IPS-20b (cell line): ENCODE measurements at regions not wholly inside any gene's neighbourhood (a gene's known extent, or its start where the extent isn't known, plus 50 kb on each side); places are given as distances from the start of the nearest gene placed in this dataset.

Experiments used
- H3K27ac ChIP-seq: one replicate; pipeline ENCODE4 v1.5.1; 2013; ENCODE audit warnings: low read length
- H3K27me3 ChIP-seq: 2 replicates; pipeline ENCODE4 v1.6.1; 2013; ENCODE audit warnings: mild to moderate bottlenecking, low read length, inconsistent platforms; ENCODE audit not compliant: insufficient read depth
- H3K36me3 ChIP-seq: 2 replicates; pipeline ENCODE4 v1.6.1; 2013; ENCODE audit warnings: low read depth, mild to moderate bottlenecking, inconsistent platforms, low read length, moderate library complexity; ENCODE audit not compliant: insufficient read depth
- H3K4me1 ChIP-seq: 2 replicates; pipeline ENCODE4 v1.6.1; 2013; ENCODE audit warnings: mild to moderate bottlenecking, control low read depth, inconsistent platforms, low read length, moderate library complexity; ENCODE audit not compliant: insufficient read depth
- H3K4me3 ChIP-seq: 2 replicates; pipeline ENCODE4 v1.5.1; 2013; ENCODE audit warnings: mild to moderate bottlenecking, low read length, inconsistent platforms
- H3K9ac ChIP-seq: 2 replicates; pipeline ENCODE4 v1.6.1; 2013; ENCODE audit warnings: low read depth, mild to moderate bottlenecking, inconsistent platforms, low read length, moderate library complexity
- H3K9me3 ChIP-seq: 2 replicates; pipeline ENCODE4 v1.6.1; 2013; ENCODE audit warnings: mild to moderate bottlenecking, low read depth, low read length, inconsistent platforms; ENCODE audit not compliant: insufficient read depth

- Histone ChIP-seq H3K4me3 (no peak overlapping the region), H3K27ac (no peak overlapping the region), H3K9ac (no peak overlapping the region), H3K27me3 (no peaks in the 10 kb centered on the region), H3K4me1 (no peaks in the 10 kb centered on the region), H3K9me3 (no peaks in the 10 kb centered on the region), H3K36me3 (no peaks in the 10 kb centered on the region)
Observed at GRCh38 chr4:60588556-60588955, 611.6 kb upstream of the ADGRL3 start.

- Histone ChIP-seq H3K27ac (no peak overlapping the region), H3K4me3 (no peak overlapping the region), H3K36me3 (no peaks in the 10 kb centered on the region), H3K4me1 (no peaks in the 10 kb centered on the region), H3K9ac (no peak overlapping the region), H3K9me3 (no peaks in the 10 kb centered on the region), H3K27me3 (no peaks in the 10 kb centered on the region)
Observed at GRCh38 chr4:60589425-60589824, 610.7 kb upstream of the ADGRL3 start.

- Histone ChIP-seq H3K27ac (no peak overlapping the region), H3K9ac (no peak overlapping the region), H3K36me3 (no peaks in the 10 kb centered on the region), H3K9me3 (no peaks in the 10 kb centered on the region), H3K27me3 (no peaks in the 10 kb centered on the region), H3K4me3 (no peak overlapping the region), H3K4me1 (no peaks in the 10 kb centered on the region)
Observed at GRCh38 chr4:60590116-60590515, 610.0 kb upstream of the ADGRL3 start.

GRCh38 chr4:60605646-60606354 is 594.3 kb upstream of the ADGRL3 start:
- no peaks in the 10 kb centered on the region for H3K9me3 ChIP-seq
- H3K4me3 ChIP-seq, result no peak overlapping the region
- no peak overlapping the region for H3K27ac ChIP-seq
- no peaks in the 10 kb centered on the region for H3K27me3 ChIP-seq
- H3K36me3 ChIP-seq, result no peaks in the 10 kb centered on the region
- H3K9ac ChIP-seq, result no peak overlapping the region
- no peaks in the 10 kb centered on the region for H3K4me1 ChIP-seq

GRCh38 chr4:60611762-60612496 is 588.2 kb upstream of the ADGRL3 start:
- Histone ChIP-seq H3K27me3 (no peaks in the 10 kb centered on the region), H3K4me3 (no peak overlapping the region), H3K9me3 (no peaks in the 10 kb centered on the region), H3K36me3 (no peaks in the 10 kb centered on the region), H3K4me1 (no peaks in the 10 kb centered on the region), H3K9ac (no peak overlapping the region), H3K27ac (no peak overlapping the region)

GRCh38 chr4:60617731-60618130 is 582.4 kb upstream of the ADGRL3 start:
- Histone ChIP-seq H3K9ac (no peak overlapping the region), H3K9me3 (no peaks in the 10 kb centered on the region), H3K27me3 (no peaks in the 10 kb centered on the region), H3K4me3 (no peak overlapping the region), H3K27ac (no peak overlapping the region), H3K4me1 (no peaks in the 10 kb centered on the region), H3K36me3 (no peaks in the 10 kb centered on the region)

- Histone ChIP-seq H3K27me3 (no peaks in the 10 kb centered on the region), H3K9me3 (no peaks in the 10 kb centered on the region), H3K27ac (no peak overlapping the region), H3K36me3 (no peaks in the 10 kb centered on the region), H3K4me3 (no peak overlapping the region), H3K4me1 (no peaks in the 10 kb centered on the region), H3K9ac (no peak overlapping the region)
Observed at GRCh38 chr4:60619531-60620305, 580.4 kb upstream of the ADGRL3 start.

- peaks cover 4% of the 10 kb centered on the region; the same call in 1 of the 2 replicates for H3K9me3 ChIP-seq
- H3K4me1 ChIP-seq, result no peaks in the 10 kb centered on the region
- no peak overlapping the region for H3K4me3 ChIP-seq
- no peak overlapping the region for H3K9ac ChIP-seq
- no peaks in the 10 kb centered on the region for H3K36me3 ChIP-seq
- no peak overlapping the region for H3K27ac ChIP-seq
- no peaks in the 10 kb centered on the region for H3K27me3 ChIP-seq
Observed at GRCh38 chr4:60637976-60638375, 562.1 kb upstream of the ADGRL3 start.

GRCh38 chr4:60648774-60649173 is 551.4 kb upstream of the ADGRL3 start:
- Histone ChIP-seq H3K4me3 (no peak overlapping the region), H3K4me1 (no peaks in the 10 kb centered on the region), H3K27me3 (no peaks in the 10 kb centered on the region), H3K36me3 (no peaks in the 10 kb centered on the region), H3K9me3 (peaks cover 2% of the 10 kb centered on the region; the same call in 1 of the 2 replicates), H3K27ac (no peak overlapping the region), H3K9ac (no peak overlapping the region)

GRCh38 chr4:60652933-60653332 is 547.2 kb upstream of the ADGRL3 start:
- H3K4me3 ChIP-seq, result no peak overlapping the region
- no peaks in the 10 kb centered on the region for H3K36me3 ChIP-seq
- H3K27ac ChIP-seq, result no peak overlapping the region
- H3K9ac ChIP-seq, result no peak overlapping the region
- no peaks in the 10 kb centered on the region for H3K4me1 ChIP-seq
- H3K27me3 ChIP-seq, result no peaks in the 10 kb centered on the region
- no peaks in the 10 kb centered on the region for H3K9me3 ChIP-seq

- no peaks in the 10 kb centered on the region for H3K36me3 ChIP-seq
- no peak overlapping the region for H3K27ac ChIP-seq
- H3K9me3 ChIP-seq, result no peaks in the 10 kb centered on the region
- H3K9ac ChIP-seq, result no peak overlapping the region
- no peak overlapping the region for H3K4me3 ChIP-seq
- no peaks in the 10 kb centered on the region for H3K27me3 ChIP-seq
- H3K4me1 ChIP-seq, result no peaks in the 10 kb centered on the region
Observed at GRCh38 chr4:60655356-60655755, 544.8 kb upstream of the ADGRL3 start.
